ENCODE measurements at regions not wholly inside any gene's neighbourhood (a gene's known extent, or its start where the extent isn't known, plus 50 kb on each side); places are given as distances from the start of the nearest gene placed in this dataset.

GRCh38 chr10:90363799-90364483 is 493.9 kb downstream of the HTR7 start:
- intact Hi-C loops (cut with micrococcal nuclease; ENCODE audit: unreplicated experiment) (no loop called here), in situ Hi-C loops (cut with HindIII; ENCODE audit: extremely low pct_ligation_motif_present, low pct_unique_long_range_greater_than_20kb) (no loop called here)
- H3K36me3 ChIP-seq (replicated peaks in 1 of 2; ENCODE audit: control insufficient read depth in 1 of 2, insufficient read depth in 2 of 2, low read length in 2 of 2) = no peaks in the 10 kb centered on the region
- H3K27ac ChIP-seq (ENCODE audit: extremely low read length, insufficient read depth, low read length) = no peak overlapping the region
- ATAC-seq = no peak
- no peak overlapping the region for H3K4me3 ChIP-seq (replicated peaks in 1 of 3; ENCODE audit: insufficient read depth in 1 of 3, low read depth in 2 of 3, low read length in 3 of 3)
- FAIRE-seq = no peak
- no peak overlapping the region for H2AFZ ChIP-seq (ENCODE audit: low read length)
- H3K4me2 ChIP-seq (ENCODE audit: low read depth, low read length) = no peak overlapping the region
- DNase-seq (ENCODE audit: low spot score) = no peak
- no peaks in the 10 kb centered on the region for H3K9me3 ChIP-seq (ENCODE audit: low read length)
- CTCF ChIA-PET (ENCODE audit: low intra/inter-chr PET ratio, low total read pairs) = no interaction called here
- no peak overlapping the region for H3K9ac ChIP-seq (ENCODE audit: insufficient read depth, low read depth, low read length)
- WGBS (ENCODE audit: low lambda C conversion rate) = 12% methylated on average over 4 of the region's 4 CpGs
- H3K79me2 ChIP-seq (ENCODE audit: insufficient read depth, low read length) = no peaks in the 10 kb centered on the region
- no TSS peak for BruUV-seq (replicated peaks)
- H3K4me1 ChIP-seq (ENCODE audit: insufficient read depth, low read length) = no peaks in the 10 kb centered on the region
- POLR2A ChIA-PET = no interaction called here
- H3K27me3 ChIP-seq (ENCODE audit: control insufficient read depth in 1 of 2, insufficient read depth in 2 of 2, low read length in 2 of 2) = no peaks in the 10 kb centered on the region
- no peak for TF ChIP-seq KLF9 (CRISPR knock-in tag; IDR thresholded peaks at IDR 0.05; ENCODE audit: low read depth)
- TF ChIP-seq CREB3 (CRISPR knock-in tag; IDR thresholded peaks at IDR 0.05) = no peak
- no peak for TF ChIP-seq ZNF362 (CRISPR knock-in tag; IDR thresholded peaks at IDR 0.05; ENCODE audit: borderline replicate concordance)
- no peak for TF ChIP-seq PCBP2 (optimal IDR thresholded peaks at IDR 0.05; ENCODE audit: low read depth, low read length, poor library complexity, severe bottlenecking)
- TF ChIP-seq ZBTB7A (CRISPR knock-in tag; IDR thresholded peaks at IDR 0.05) = no peak
- no peaks in the 10 kb centered on the region for H4K20me1 ChIP-seq (ENCODE audit: insufficient read depth, low read length)

DNA sequence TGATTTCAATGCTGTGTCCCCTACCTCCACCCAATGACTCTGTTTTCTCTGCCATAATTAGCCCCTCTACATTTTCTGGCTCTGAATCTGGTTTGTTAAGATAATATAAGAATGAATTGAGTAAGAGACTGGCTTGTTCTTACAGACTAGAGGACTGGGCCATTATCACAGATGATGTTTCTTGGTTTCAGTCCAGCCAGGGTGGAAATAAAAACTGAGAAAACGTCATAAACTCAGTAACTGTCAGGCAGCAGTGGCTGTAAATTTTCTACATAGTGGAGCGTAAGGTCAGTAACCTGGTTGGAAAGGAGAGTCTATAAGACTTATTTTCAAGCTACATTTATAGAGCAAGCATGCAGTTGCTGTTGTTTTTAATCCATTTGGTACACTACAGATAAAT is 485.4 kb downstream of the HTR7 start:
- Histone ChIP-seq H3K4me1 (ENCODE audit: insufficient read depth, low read length) (no peaks in the 10 kb centered on the region), H3K79me2 (ENCODE audit: insufficient read depth, low read length) (no peaks in the 10 kb centered on the region), H4K20me1 (ENCODE audit: insufficient read depth, low read length) (no peaks in the 10 kb centered on the region), H2AFZ (ENCODE audit: low read length) (no peak overlapping the region), H3K36me3 (replicated peaks in 1 of 2; ENCODE audit: control insufficient read depth in 1 of 2, insufficient read depth in 2 of 2, low read length in 2 of 2) (no peaks in the 10 kb centered on the region), H3K9ac (ENCODE audit: insufficient read depth, low read depth, low read length) (no peak overlapping the region), H3K27me3 (ENCODE audit: control insufficient read depth in 1 of 2, insufficient read depth in 2 of 2, low read length in 2 of 2) (no peaks in the 10 kb centered on the region), H3K4me2 (ENCODE audit: low read depth, low read length) (no peak overlapping the region), H3K27ac (ENCODE audit: extremely low read length, insufficient read depth, low read length) (no peak overlapping the region), H3K4me3 (replicated peaks in 1 of 3; ENCODE audit: insufficient read depth in 1 of 3, low read depth in 2 of 3, low read length in 3 of 3) (no peak overlapping the region), H3K9me3 (ENCODE audit: low read length) (no peaks in the 10 kb centered on the region)
- no TSS peak for BruUV-seq (replicated peaks)
- intact Hi-C loops (cut with micrococcal nuclease; ENCODE audit: unreplicated experiment) = no loop called here
- FAIRE-seq (no peak), DNase-seq (ENCODE audit: low spot score) (no peak), ATAC-seq (no peak)
- TF ChIP-seq EEA1 (CRISPR knock-in tag; IDR thresholded peaks at IDR 0.05; ENCODE audit: borderline replicate concordance) (no peak), ZNF704 (CRISPR knock-in tag; IDR thresholded peaks at IDR 0.05; ENCODE audit: borderline replicate concordance) (no peak), ZNF530 (CRISPR knock-in tag; IDR thresholded peaks at IDR 0.05; ENCODE audit: low read depth) (no peak), WIZ (CRISPR knock-in tag; IDR thresholded peaks at IDR 0.05) (no peak), TP53 (CRISPR knock-in tag; conservative IDR thresholded peaks at IDR 0.05) (no peak)
- TF ChIP-seq, protein P1, sequence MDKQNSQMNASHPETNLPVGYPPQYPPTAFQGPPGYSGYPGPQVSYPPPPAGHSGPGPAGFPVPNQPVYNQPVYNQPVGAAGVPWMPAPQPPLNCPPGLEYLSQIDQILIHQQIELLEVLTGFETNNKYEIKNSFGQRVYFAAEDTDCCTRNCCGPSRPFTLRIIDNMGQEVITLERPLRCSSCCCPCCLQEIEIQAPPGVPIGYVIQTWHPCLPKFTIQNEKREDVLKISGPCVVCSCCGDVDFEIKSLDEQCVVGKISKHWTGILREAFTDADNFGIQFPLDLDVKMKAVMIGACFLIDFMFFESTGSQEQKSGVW (CRISPR knock-in tag; IDR thresholded peaks at IDR 0.05; ENCODE audit: borderline replicate concordance) = no peak
- CTCF ChIA-PET (ENCODE audit: low intra/inter-chr PET ratio, low total read pairs) = no interaction called here
- POLR2A ChIA-PET = no interaction called here
- in situ Hi-C loops (cut with HindIII; ENCODE audit: extremely low pct_ligation_motif_present, low pct_unique_long_range_greater_than_20kb) = no loop called here
- 0% methylated on average over 2 of the region's 2 CpGs for WGBS (ENCODE audit: low lambda C conversion rate)

Data from HepG2 (cell line).